ENCODE measurements at regions not wholly inside any gene's neighbourhood (a gene's known extent, or its start where the extent isn't known, plus 50 kb on each side); places are given as distances from the start of the nearest gene placed in this dataset.
"Not testable (repeated sequence)": the region's sequence is repeated elsewhere in the genome, so short reads cannot be mapped to it uniquely, and the experiment has no call there.

GRCh38 chr2:22167256-22167655, 1043.5 kb downstream of the TDRD15 start:
- TF ChIP-seq Cebpa-rat (IDR thresholded peaks at IDR 0.05): no peak
- no peaks in the 10 kb centered on the region for H3K36me3 ChIP-seq
- H3K4me2 ChIP-seq: no peak overlapping the region
- H3K27ac ChIP-seq: no peak overlapping the region
- no peaks in the 10 kb centered on the region for H3K4me1 ChIP-seq
- no peaks in the 10 kb centered on the region for H3K27me3 ChIP-seq
- H3K9me3 ChIP-seq (replicated peaks in 1 of 11): peaks cover 0 to 21% (median 15%) of the 10 kb centered on the region in 11 experiments; a peak in 17 of 22 replicates
- no peak overlapping the region for H3K9ac ChIP-seq
- H3K4me3 ChIP-seq: no peak overlapping the region
- no peaks in the 10 kb centered on the region for H4K20me1 ChIP-seq

- Histone ChIP-seq H3K27me3 (no peaks in the 10 kb centered on the region), H3K4me1 (no peaks in the 10 kb centered on the region), H3K4me2 (no peak overlapping the region), H3K27ac (no peak overlapping the region), H3K9ac (no peak overlapping the region), H4K20me1 (no peaks in the 10 kb centered on the region), H3K9me3 (replicated peaks in 1 of 11) (peaks cover 0 to 8% (median 0%) of the 10 kb centered on the region in 11 experiments; a peak in 3 of 22 replicates), H3K4me3 (no peak overlapping the region), H3K36me3 (no peaks in the 10 kb centered on the region)
- TF ChIP-seq Cebpa-rat (IDR thresholded peaks at IDR 0.05): no peak
Observed at GRCh38 chr2:22175003-22175402, 1051.2 kb downstream of the TDRD15 start.

DNA sequence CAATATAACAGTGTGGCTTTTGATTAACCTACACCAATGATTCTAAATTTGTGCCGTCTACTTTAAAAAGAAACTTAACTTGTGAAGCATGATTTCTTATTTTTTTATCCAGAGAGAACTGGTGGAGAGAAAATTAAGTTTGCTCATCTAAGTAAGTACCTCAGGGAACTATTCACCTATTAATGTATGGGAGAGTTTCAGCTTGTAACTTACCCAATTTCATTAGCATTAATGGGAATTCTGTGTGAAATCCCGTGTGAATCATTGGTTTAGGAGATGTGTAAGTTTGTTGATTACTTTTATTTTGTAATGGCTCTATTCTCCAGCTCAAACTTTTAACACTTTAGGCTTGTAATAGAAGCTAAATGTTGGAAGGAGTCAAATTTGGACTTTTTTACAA, 1061.5 kb downstream of the TDRD15 start:
- Histone ChIP-seq H3K4me3 (no peak overlapping the region), H3K36me3 (no peaks in the 10 kb centered on the region), H3K4me1 (no peaks in the 10 kb centered on the region), H3K27me3 (no peaks in the 10 kb centered on the region), H3K27ac (no peak overlapping the region), H3K9ac (no peak overlapping the region), H3K9me3 (replicated peaks in 1 of 11) (peaks cover 13 to 23% (median 21%) of the 10 kb centered on the region in 11 experiments; a peak in 21 of 22 replicates), H4K20me1 (no peaks in the 10 kb centered on the region), H3K4me2 (no peak overlapping the region)
- TF ChIP-seq Cebpa-rat (IDR thresholded peaks at IDR 0.05): no peak

DNA sequence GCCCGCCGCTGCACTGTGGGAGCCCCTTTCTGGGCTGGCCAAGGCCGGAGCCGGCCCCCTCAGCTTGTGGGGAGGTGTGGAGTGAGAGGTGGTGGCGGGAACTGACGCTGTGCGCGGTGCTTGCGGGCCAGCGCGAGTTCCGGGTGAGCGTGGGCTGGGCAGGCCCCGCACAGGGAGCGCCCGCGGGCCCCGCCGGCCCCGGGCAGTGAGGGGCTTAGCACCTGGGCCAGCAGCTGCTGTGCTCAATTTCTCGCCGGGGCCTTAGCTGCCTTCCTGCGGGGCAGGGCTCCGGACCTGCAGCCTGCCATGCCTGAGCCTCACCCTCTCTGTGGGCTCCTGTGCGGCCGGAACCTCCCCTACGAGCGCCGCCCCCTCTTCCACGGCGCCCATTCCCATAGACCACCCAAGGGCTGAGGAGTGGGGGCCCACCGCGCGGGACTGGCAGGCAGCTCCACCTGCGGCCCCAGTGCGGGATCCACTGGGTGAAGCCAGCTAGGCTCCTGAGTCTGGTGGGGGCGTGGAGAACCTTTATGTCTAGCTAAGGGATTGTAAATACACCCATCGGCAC, 1062.6 kb downstream of the TDRD15 start:
- not testable (repeated sequence) for H3K9ac ChIP-seq, H3K27ac ChIP-seq, H4K20me1 ChIP-seq, H3K36me3 ChIP-seq, H3K4me2 ChIP-seq, H3K4me3 ChIP-seq, H3K4me1 ChIP-seq, H3K27me3 ChIP-seq
- H3K9me3 ChIP-seq (replicated peaks in 1 of 11): peaks cover 13 to 23% (median 21%) of the 10 kb centered on the region in 11 experiments; a peak in 21 of 22 replicates

- H3K27me3 ChIP-seq: no peaks in the 10 kb centered on the region
- TF ChIP-seq Cebpa-rat (IDR thresholded peaks at IDR 0.05): no peak
- H3K9ac ChIP-seq: no peak overlapping the region
- H3K27ac ChIP-seq: no peak overlapping the region
- H4K20me1 ChIP-seq: no peaks in the 10 kb centered on the region
- H3K36me3 ChIP-seq: no peaks in the 10 kb centered on the region
- H3K9me3 ChIP-seq (replicated peaks in 1 of 11): peaks cover 13 to 23% (median 21%) of the 10 kb centered on the region in 11 experiments; a peak in 21 of 22 replicates
- H3K4me2 ChIP-seq: no peak overlapping the region
- H3K4me3 ChIP-seq: no peak overlapping the region
- no peaks in the 10 kb centered on the region for H3K4me1 ChIP-seq
Observed at GRCh38 chr2:22189893-22190480, 1066.2 kb downstream of the TDRD15 start.

DNA sequence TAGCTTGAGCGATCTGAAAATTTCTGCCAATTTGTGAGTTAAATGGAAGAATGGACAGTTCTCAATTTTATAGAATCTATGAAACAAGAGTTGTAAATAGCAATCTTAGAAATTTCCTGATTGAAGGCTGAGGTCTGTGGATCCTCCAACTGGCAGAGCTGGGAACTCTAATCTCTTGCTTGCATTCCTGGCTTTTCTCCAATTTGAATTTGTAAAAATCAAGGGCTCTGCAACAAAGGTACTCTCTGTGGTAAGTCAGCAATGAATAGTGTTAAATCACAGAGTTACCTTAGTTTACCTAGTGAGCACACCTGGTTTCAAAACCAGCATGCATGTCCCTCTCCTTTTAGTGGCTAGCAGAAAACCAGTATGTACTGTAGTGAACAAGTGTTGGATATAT, 1070.5 kb downstream of the TDRD15 start:
- H3K4me3 ChIP-seq: no peak overlapping the region
- no peaks in the 10 kb centered on the region for H4K20me1 ChIP-seq
- H3K4me2 ChIP-seq: no peak overlapping the region
- no peak overlapping the region for H3K27ac ChIP-seq
- H3K36me3 ChIP-seq: no peaks in the 10 kb centered on the region
- H3K9me3 ChIP-seq (replicated peaks in 1 of 11): no peaks in the 10 kb centered on the region
- TF ChIP-seq Cebpa-rat (IDR thresholded peaks at IDR 0.05): no peak
- no peaks in the 10 kb centered on the region for H3K4me1 ChIP-seq
- no peaks in the 10 kb centered on the region for H3K27me3 ChIP-seq
- H3K9ac ChIP-seq: no peak overlapping the region

GRCh38 chr2:22196806-22197205, 1073.0 kb downstream of the TDRD15 start:
- Histone ChIP-seq H3K4me1 (no peaks in the 10 kb centered on the region), H4K20me1 (no peaks in the 10 kb centered on the region), H3K4me2 (no peak overlapping the region), H3K9ac (no peak overlapping the region), H3K36me3 (no peaks in the 10 kb centered on the region), H3K9me3 (replicated peaks in 1 of 11) (no peaks in the 10 kb centered on the region), H3K4me3 (no peak overlapping the region), H3K27me3 (no peaks in the 10 kb centered on the region), H3K27ac (no peak overlapping the region)
- TF ChIP-seq Cebpa-rat (IDR thresholded peaks at IDR 0.05): no peak

DNA sequence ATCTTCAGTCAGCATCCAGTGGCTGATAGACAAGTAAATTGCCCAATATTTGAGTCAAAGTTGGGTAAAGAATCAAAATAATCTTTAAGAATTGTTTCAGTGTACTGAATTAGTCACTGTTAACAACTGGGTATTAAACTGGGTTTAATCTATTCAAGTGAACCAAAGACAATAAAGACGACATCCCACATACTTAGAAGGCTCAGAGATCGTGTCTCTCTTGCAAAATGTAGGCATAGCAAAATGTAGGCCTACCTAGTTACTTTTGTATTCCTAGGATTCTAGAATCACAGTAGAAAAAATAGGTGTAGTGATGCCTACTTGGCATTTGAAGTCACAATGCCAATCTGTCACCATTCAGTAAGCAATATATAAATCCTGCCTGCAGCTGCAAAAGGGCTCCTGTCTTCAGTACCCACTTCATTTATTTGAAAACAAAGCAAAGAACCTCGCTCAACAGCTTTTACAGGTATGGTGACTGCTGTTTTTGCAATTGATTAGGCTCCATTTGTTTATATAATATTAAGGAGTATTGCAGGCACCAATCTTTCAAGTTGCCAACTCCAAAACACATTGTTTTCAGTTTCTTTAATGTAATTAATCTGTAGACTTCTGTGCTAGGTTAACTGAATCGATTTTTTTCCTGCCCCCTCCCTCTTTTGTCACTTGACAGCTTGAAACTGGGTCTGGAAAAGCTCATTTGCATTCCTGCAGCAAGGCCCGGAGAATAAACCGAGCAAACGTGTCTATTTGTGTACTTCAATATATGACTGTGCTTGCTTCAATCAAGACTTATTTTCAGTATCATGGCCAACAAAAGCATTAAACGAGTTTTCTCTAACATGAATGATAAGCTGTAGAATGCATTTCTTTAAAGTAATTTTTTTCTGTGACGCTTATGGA, 1074.9 kb downstream of the TDRD15 start:
- Histone ChIP-seq H3K4me2 (no peak overlapping the region), H3K9me3 (replicated peaks in 1 of 11) (peaks cover 0 to 7% (median under 1%) of the 10 kb centered on the region in 11 experiments; a peak in 5 of 22 replicates), H4K20me1 (no peaks in the 10 kb centered on the region), H3K27ac (no peak overlapping the region), H3K9ac (no peak overlapping the region), H3K4me3 (no peak overlapping the region), H3K27me3 (no peaks in the 10 kb centered on the region), H3K4me1 (no peaks in the 10 kb centered on the region), H3K36me3 (no peaks in the 10 kb centered on the region)
- TF ChIP-seq Cebpa-rat (IDR thresholded peaks at IDR 0.05): no peak

GRCh38 chr2:22199994-22200393, 1076.2 kb downstream of the TDRD15 start:
- Histone ChIP-seq H3K36me3 (no peaks in the 10 kb centered on the region), H3K27me3 (no peaks in the 10 kb centered on the region), H3K27ac (no peak overlapping the region), H3K4me1 (no peaks in the 10 kb centered on the region), H4K20me1 (no peaks in the 10 kb centered on the region), H3K9me3 (replicated peaks in 1 of 11) (peaks cover 8 to 16% (median 11%) of the 10 kb centered on the region in 11 experiments; a peak in 18 of 22 replicates), H3K4me2 (no peak overlapping the region), H3K9ac (no peak overlapping the region), H3K4me3 (no peak overlapping the region)
- TF ChIP-seq Cebpa-rat (IDR thresholded peaks at IDR 0.05): no peak
